CD14-positive monocyte (primary cell): ENCODE measurements at regions not wholly inside any gene's neighbourhood (a gene's known extent, or its start where the extent isn't known, plus 50 kb on each side); places are given as distances from the start of the nearest gene placed in this dataset.

Source experiments
- DNase-seq, 3 donors: peaks; one replicate each; pipeline ENCODE4 v3.0.0-alpha.2; 2011 to 2022
- H2AFZ ChIP-seq: 2 replicates; pipeline ENCODE4 v1.6.0; 2012; ENCODE audit warnings: mild to moderate bottlenecking, low read depth, low read length, inconsistent platforms; ENCODE audit not compliant: insufficient read depth, poor library complexity, severe bottlenecking
- H3K27ac ChIP-seq, 2 donors: 1 replicate in 1 of 2; 2 replicates in 1 of 2; pipeline ENCODE4 v1.5.1; 2012 to 2013; ENCODE audit warnings: low read length in 2 of 2, control low read depth in 1 of 2, inconsistent platforms in 1 of 2, low read depth in 1 of 2, mild to moderate bottlenecking in 1 of 2
- H3K27me3 ChIP-seq, 2 donors: one replicate each; pipeline versions ENCODE4 v1.6.0 to v1.6.1; 2011 to 2013; ENCODE audit warnings: low read length in 2 of 2; ENCODE audit not compliant: control insufficient read depth in 2 of 2, insufficient read depth in 2 of 2
- H3K36me3 ChIP-seq, 2 donors: replicated peaks in 1 of 2; 1 replicate in 1 of 2; 2 replicates in 1 of 2; pipeline versions ENCODE4 v1.5.1 to v1.6.1; 2012 to 2013; ENCODE audit warnings: low read length in 2 of 2, control low read depth in 1 of 2, inconsistent platforms in 1 of 2, mild to moderate bottlenecking in 1 of 2; ENCODE audit not compliant: insufficient read depth in 2 of 2, control insufficient read depth in 1 of 2
- H3K4me1 ChIP-seq, 2 donors: 1 replicate in 1 of 2; 2 replicates in 1 of 2; pipeline versions ENCODE4 v1.5.1 to v1.6.1; 2012 to 2013; ENCODE audit warnings: low read length in 2 of 2, control low read depth in 1 of 2, inconsistent platforms in 1 of 2, mild to moderate bottlenecking in 1 of 2, moderate library complexity in 1 of 2; ENCODE audit not compliant: insufficient read depth in 2 of 2, control insufficient read depth in 1 of 2
- H3K4me2 ChIP-seq: replicated peaks from 2 replicates; pipeline ENCODE3; 2012; ENCODE audit warnings: low read length, moderate library complexity, mild to moderate bottlenecking; ENCODE audit not compliant: poor library complexity, severe bottlenecking; ENCODE audit errors: extremely low read depth
- H3K4me3 ChIP-seq, 3 experiments: fragments of 200-600 bp in 1 of 3; sonication (generic) in 1 of 3; replicated peaks in 1 of 3; 1 replicate in 2 of 3; 2 replicates in 1 of 3; pipeline ENCODE4 v1.5.1; 2011 to 2013; ENCODE audit warnings: low read length in 3 of 3, mild to moderate bottlenecking in 3 of 3, control low read depth in 2 of 3, low read depth in 2 of 3, inconsistent platforms in 1 of 3, moderate library complexity in 1 of 3
- H3K79me2 ChIP-seq: 2 replicates; pipeline ENCODE4 v1.6.0; 2012; ENCODE audit warnings: mild to moderate bottlenecking, control low read depth, inconsistent platforms, low read length, moderate library complexity; ENCODE audit not compliant: insufficient read depth
- H3K9ac ChIP-seq: 2 replicates; pipeline ENCODE4 v1.6.0; 2017; ENCODE audit warnings: low read length, mild to moderate bottlenecking; ENCODE audit not compliant: insufficient read depth, poor library complexity, severe bottlenecking
- H3K9me3 ChIP-seq, 2 donors: replicated peaks in 1 of 2; 1 replicate in 1 of 2; 2 replicates in 1 of 2; pipeline versions ENCODE4 v1.5.1 to v1.6.1; 2012 to 2013; ENCODE audit warnings: low read length in 2 of 2, control low read depth in 1 of 2; ENCODE audit not compliant: control insufficient read depth in 1 of 2, insufficient read depth in 1 of 2
- H4K20me1 ChIP-seq: 2 replicates; pipeline ENCODE4 v1.6.0; 2012; ENCODE audit warnings: mild to moderate bottlenecking, low read length, control low read depth, moderate library complexity; ENCODE audit not compliant: insufficient read depth
- H3K27ac Mint-ChIP-seq, 7 donors: one replicate each; pipeline ENCODE4 v1.8.0; 2020; ENCODE audit warnings: mild to moderate bottlenecking in 7 of 7, mixed read lengths in 7 of 7, moderate library complexity in 6 of 7, inconsistent platforms in 2 of 7
- H3K27me3 Mint-ChIP-seq, 3 donors: one replicate each; pipeline ENCODE4 v1.8.0; 2021 to 2022; ENCODE audit warnings: low read depth in 3 of 3, mild to moderate bottlenecking in 3 of 3, mixed read lengths in 3 of 3, moderate library complexity in 3 of 3, inconsistent platforms in 1 of 3
- H3K36me3 Mint-ChIP-seq, 2 donors: one replicate each; pipeline ENCODE4 v1.8.0; 2020; ENCODE audit warnings: mixed read lengths in 2 of 2, inconsistent platforms in 1 of 2, mild to moderate bottlenecking in 1 of 2
- H3K4me1 Mint-ChIP-seq: one replicate; pipeline ENCODE4 v1.8.0; 2020; ENCODE audit warnings: mild to moderate bottlenecking, mixed read lengths
- H3K4me3 Mint-ChIP-seq, 2 donors: one replicate each; pipeline ENCODE4 v1.8.0; 2020; ENCODE audit warnings: mild to moderate bottlenecking in 2 of 2, mixed read lengths in 2 of 2, moderate library complexity in 1 of 2
- H3K9me3 Mint-ChIP-seq, 7 donors: one replicate each; pipeline ENCODE4 v1.8.0; 2020 to 2022; ENCODE audit warnings: mixed read lengths in 7 of 7, mild to moderate bottlenecking in 6 of 7, moderate library complexity in 6 of 7, inconsistent platforms in 2 of 7
- CTCF ChIP-seq: fragments of 200-600 bp; IDR thresholded peaks from one replicate; pipeline ENCODE4 v1.8.0; 2022; ENCODE audit warnings: antibody characterized with exemption, mild to moderate bottlenecking
- WGBS: methylation state at CpG from one replicate; pipeline ENCODE4 v1.1.5; 2013; ENCODE audit warnings: missing lambda C conversion rate; ENCODE audit not compliant: insufficient coverage; 5-methylcytosine and 5-hydroxymethylcytosine counted together
- intact Hi-C, 2 donors: fragments of 100-400 bp; cut with micrococcal nuclease; formaldehyde crosslinking; loops; one replicate each; pipeline versions ENCODE4 v1.15.0 to v1.15.1; 2023

GRCh38 chr6:4349323-4349722 lies 213.9 kb upstream of the ECI2 start:
- WGBS, result 98% methylated on average over 8 of the region's 11 CpGs
- H3K4me3 Mint-ChIP-seq, result no peak overlapping the region
- intact Hi-C loops, result no loop called here

GRCh38 chr6:4348462-4349112 lies 213.2 kb upstream of the ECI2 start:
- peaks cover 0 to 6% (median 0%) of the 10 kb centered on the region in 7 donors for H3K9me3 Mint-ChIP-seq
- Histone ChIP-seq H3K9me3 (no peaks in the 10 kb centered on the region), H3K27me3 (no peaks in the 10 kb centered on the region), H3K79me2 (no peaks in the 10 kb centered on the region), H3K4me3 (no peak overlapping the region), H2AFZ (no peak overlapping the region), H3K4me2 (no peak overlapping the region), H4K20me1 (no peaks in the 10 kb centered on the region), H3K4me1 (peaks cover 0 to 5% of the 10 kb centered on the region in 2 donors), H3K27ac (no peak overlapping the region), H3K36me3 (no peaks in the 10 kb centered on the region), H3K9ac (no peak overlapping the region)
- H3K36me3 Mint-ChIP-seq, result no peaks in the 10 kb centered on the region
- intact Hi-C loops, result no loop called here
- no peak overlapping the region for H3K4me3 Mint-ChIP-seq
- no peak for DNase-seq
- TF ChIP-seq CTCF, result no peak
- 81% methylated on average over 11 of the region's 14 CpGs for WGBS
- peaks cover 8% of the 10 kb centered on the region for H3K4me1 Mint-ChIP-seq
- H3K27ac Mint-ChIP-seq, result no peak overlapping the region
- H3K27me3 Mint-ChIP-seq, result peaks cover 0 to 9% (median 3%) of the 10 kb centered on the region in 3 donors

More at GRCh38 chr6:4349323-4349722, 213.9 kb upstream of the ECI2 start:
- Histone ChIP-seq H3K27me3 (no peaks in the 10 kb centered on the region), H3K36me3 (no peaks in the 10 kb centered on the region), H3K27ac (no peak overlapping the region), H4K20me1 (no peaks in the 10 kb centered on the region), H3K79me2 (no peaks in the 10 kb centered on the region), H3K4me1 (peaks cover 0 to 3% of the 10 kb centered on the region in 2 donors), H3K4me2 (no peak overlapping the region), H2AFZ (no peak overlapping the region), H3K4me3 (no peak overlapping the region), H3K9me3 (no peaks in the 10 kb centered on the region), H3K9ac (no peak overlapping the region)
- DNase-seq, result no peak
- Mint-ChIP-seq H3K36me3 (no peaks in the 10 kb centered on the region), H3K4me1 (peaks cover 4% of the 10 kb centered on the region), H3K9me3 (peaks cover 0 to 6% (median 0%) of the 10 kb centered on the region in 7 donors), H3K27me3 (peaks cover 0 to 7% (median 3%) of the 10 kb centered on the region in 3 donors), H3K27ac (no peak overlapping the region)
- TF ChIP-seq CTCF, result no peak
